ENCODE measurements at regions not wholly inside any gene's neighbourhood (a gene's known extent, or its start where the extent isn't known, plus 50 kb on each side); places are given as distances from the start of the nearest gene placed in this dataset.

- TF ChIP-seq CTCF (IDR thresholded peaks at IDR 0.05; ENCODE audit: borderline replicate concordance, insufficient read depth, low read depth, low read length) = no peak
- no peak overlapping the region for H3K4me3 ChIP-seq (ENCODE audit: low read depth, low read length)
These were observed 209.2 kb downstream of the MATN1 start for GRCh38 chr1:30514137-30514654.

- no peak overlapping the region for H3K4me3 ChIP-seq (ENCODE audit: low read depth, low read length)
- no peak for TF ChIP-seq CTCF (IDR thresholded peaks at IDR 0.05; ENCODE audit: borderline replicate concordance, insufficient read depth, low read depth, low read length)
These were observed 209.8 kb downstream of the MATN1 start for GRCh38 chr1:30513396-30514136.

- TF ChIP-seq CTCF (IDR thresholded peaks at IDR 0.05; ENCODE audit: borderline replicate concordance, insufficient read depth, low read depth, low read length) = no peak
- no peak overlapping the region for H3K4me3 ChIP-seq (ENCODE audit: low read depth, low read length)
These were observed 210.5 kb downstream of the MATN1 start for GRCh38 chr1:30512914-30513265.

- H3K4me3 ChIP-seq (ENCODE audit: low read depth, low read length) = no peak overlapping the region
- TF ChIP-seq CTCF (IDR thresholded peaks at IDR 0.05; ENCODE audit: borderline replicate concordance, insufficient read depth, low read depth, low read length) = no peak
These were observed 211.1 kb downstream of the MATN1 start for GRCh38 chr1:30511991-30512913.

GRCh38 chr1:30511563-30511962 is 211.8 kb downstream of the MATN1 start:
- no peak overlapping the region for H3K4me3 ChIP-seq (ENCODE audit: low read depth, low read length)
- no peak for TF ChIP-seq CTCF (IDR thresholded peaks at IDR 0.05; ENCODE audit: borderline replicate concordance, insufficient read depth, low read depth, low read length)

GRCh38 chr1:30511106-30511505 is 212.3 kb downstream of the MATN1 start:
- no peak for TF ChIP-seq CTCF (IDR thresholded peaks at IDR 0.05; ENCODE audit: borderline replicate concordance, insufficient read depth, low read depth, low read length)

More at GRCh38 chr1:30511106-30511505, 212.3 kb downstream of the MATN1 start:
- H3K4me3 ChIP-seq (ENCODE audit: low read depth, low read length) = no peak overlapping the region

All from GM12875 (cell line).